Hematopoietic multipotent progenitor cell treated with erythropoietin and hydrocortisone succinate and interleukin-3 and kit ligand, for 4 days (in vitro differentiated cells): ENCODE measurements at regions not wholly inside any gene's neighbourhood (a gene's known extent, or its start where the extent isn't known, plus 50 kb on each side); places are given as distances from the start of the nearest gene placed in this dataset.

ENCODE experiments used
- DNase-seq: peaks from one replicate; pipeline ENCODE4 v3.0.0-alpha.2; 2015

GRCh38 chr5:73395256-73395655 lies 53.3 kb downstream of the FOXD1 start:
- DNase-seq = no peak

- DNase-seq = no peak
These were observed 54.0 kb downstream of the FOXD1 start for GRCh38 chr5:73394610-73395009.

- no peak for DNase-seq
These were observed 54.7 kb downstream of the FOXD1 start for GRCh38 chr5:73393611-73394489.

GRCh38 chr5:73392775-73393174 lies 55.8 kb downstream of the FOXD1 start:
- DNase-seq = no peak

GRCh38 chr5:73391441-73391881 lies 57.1 kb downstream of the FOXD1 start:
- no peak for DNase-seq

- no peak for DNase-seq
These were observed 57.6 kb downstream of the FOXD1 start for GRCh38 chr5:73390972-73391371.

GRCh38 chr5:73388740-73389139 lies 59.8 kb downstream of the FOXD1 start:
- no peak for DNase-seq

- no peak for DNase-seq
These were observed 60.3 kb downstream of the FOXD1 start for GRCh38 chr5:73388306-73388684.

- peak; percentile 35 for DNase-seq
These were observed 60.8 kb downstream of the FOXD1 start for GRCh38 chr5:73387601-73388305.

GRCh38 chr5:73387149-73387591 lies 61.4 kb downstream of the FOXD1 start:
- DNase-seq = no peak

GRCh38 chr5:73384861-73385260 lies 63.7 kb downstream of the FOXD1 start:
- no peak for DNase-seq

GRCh38 chr5:73382401-73382740 lies 66.2 kb downstream of the FOXD1 start:
- DNase-seq = no peak

- DNase-seq = no peak
These were observed 66.8 kb downstream of the FOXD1 start for GRCh38 chr5:73381590-73382400.

- peak; percentile 10 for DNase-seq
These were observed 67.6 kb downstream of the FOXD1 start for GRCh38 chr5:73380710-73381589.

GRCh38 chr5:73380041-73380440 lies 68.5 kb downstream of the FOXD1 start:
- DNase-seq = no peak

- DNase-seq = no peak
These were observed 69.1 kb downstream of the FOXD1 start for GRCh38 chr5:73379435-73379834.

GRCh38 chr5:73378765-73379164 lies 69.8 kb downstream of the FOXD1 start:
- DNase-seq = no peak

GRCh38 chr5:73378070-73378469 lies 70.5 kb downstream of the FOXD1 start:
- no peak for DNase-seq

GRCh38 chr5:73376618-73377170 lies 71.9 kb downstream of the FOXD1 start:
- DNase-seq = no peak

- DNase-seq = no peak
These were observed 72.6 kb downstream of the FOXD1 start for GRCh38 chr5:73375949-73376348.

GRCh38 chr5:73375191-73375545 lies 73.4 kb downstream of the FOXD1 start:
- no peak for DNase-seq

GRCh38 chr5:73374520-73375190 lies 73.9 kb downstream of the FOXD1 start:
- DNase-seq = no peak
